T47D (cell line): ENCODE measurements at regions not wholly inside any gene's neighbourhood (a gene's known extent, or its start where the extent isn't known, plus 50 kb on each side); places are given as distances from the start of the nearest gene placed in this dataset.

Experiments used
- DNase-seq, 2 experiments: peaks; one replicate each; pipeline versions ENCODE4 v3.0.0 to v3.0.0-alpha.2; 2011 to 2012; ENCODE audit warnings: low read depth in 1 of 2, low spot score in 1 of 2
- JUND ChIP-seq: IDR thresholded peaks from 2 replicates; pipeline ENCODE4 v1.6.1; 2012; ENCODE audit warnings: low read depth
- in situ Hi-C: cut with HindIII; loops from 2 replicates; pipeline ENCODE4 v1.10.0; 2016; ENCODE audit warnings: low sequenced_read_pairs, low pct_unique_long_range_greater_than_20kb

GRCh38 chr4:41446981-41447725, 90.8 kb upstream of the LIMCH1 start:
- in situ Hi-C loops = no loop called here
- TF ChIP-seq JUND = no peak
- no peak for DNase-seq

- TF ChIP-seq JUND = no peak
- in situ Hi-C loops = no loop called here
- no peak for DNase-seq
These were observed 89.0 kb upstream of the LIMCH1 start for GRCh38 chr4:41448934-41449333.

- TF ChIP-seq JUND = no peak
- DNase-seq = no peak
- in situ Hi-C loops = no loop called here
These were observed 86.0 kb upstream of the LIMCH1 start for GRCh38 chr4:41451961-41452360.

GRCh38 chr4:41452484-41453225, 85.3 kb upstream of the LIMCH1 start:
- in situ Hi-C loops = no loop called here
- DNase-seq = peak in 1 of 2 experiments; percentile 46
- TF ChIP-seq JUND = no peak

- in situ Hi-C loops = no loop called here
- DNase-seq = no peak
- no peak for TF ChIP-seq JUND
These were observed 83.5 kb upstream of the LIMCH1 start for GRCh38 chr4:41454423-41454822.

- TF ChIP-seq JUND = no peak
- in situ Hi-C loops = no loop called here
- DNase-seq = no peak
These were observed 82.8 kb upstream of the LIMCH1 start for GRCh38 chr4:41455206-41455605.

GRCh38 chr4:41456559-41457101, 81.3 kb upstream of the LIMCH1 start:
- no peak for DNase-seq
- TF ChIP-seq JUND = no peak
- in situ Hi-C loops = no loop called here

- in situ Hi-C loops = no loop called here
These were observed 79.3 kb upstream of the LIMCH1 start for GRCh38 chr4:41458689-41459088.

GRCh38 chr4:41460641-41461040, 77.3 kb upstream of the LIMCH1 start:
- no peak for DNase-seq
- in situ Hi-C loops = no loop called here
- TF ChIP-seq JUND = no peak

More at GRCh38 chr4:41458689-41459088, 79.3 kb upstream of the LIMCH1 start:
- no peak for DNase-seq
- no peak for TF ChIP-seq JUND

GRCh38 chr4:41461780-41462307, 76.1 kb upstream of the LIMCH1 start:
- in situ Hi-C loops = no loop called here
- no peak for DNase-seq
- no peak for TF ChIP-seq JUND

GRCh38 chr4:41465146-41465761, 72.7 kb upstream of the LIMCH1 start:
- in situ Hi-C loops = no loop called here
- no peak for DNase-seq
- no peak for TF ChIP-seq JUND

- in situ Hi-C loops = no loop called here
- no peak for TF ChIP-seq JUND
These were observed 71.7 kb upstream of the LIMCH1 start for GRCh38 chr4:41466249-41466648.

More at GRCh38 chr4:41466249-41466648, 71.7 kb upstream of the LIMCH1 start:
- no peak for DNase-seq
